ENCODE measurements at regions not wholly inside any gene's neighbourhood (a gene's known extent, or its start where the extent isn't known, plus 50 kb on each side); places are given as distances from the start of the nearest gene placed in this dataset.
"Not testable (repeated sequence)": the region's sequence is repeated elsewhere in the genome, so short reads cannot be mapped to it uniquely, and the experiment has no call there.

GRCh38 chr16:73412416-73412815, 364.5 kb upstream of the ZFHX3 start:
- H3K4me1 ChIP-seq (ENCODE audit: control insufficient read depth, insufficient read depth, low read length): no peaks in the 10 kb centered on the region
- no peaks in the 10 kb centered on the region for H3K27me3 ChIP-seq (replicated peaks; ENCODE audit: control insufficient read depth, insufficient read depth, low read length)
- H3K9ac ChIP-seq (ENCODE audit: low read length): no peak overlapping the region
- no peak for DNase-seq (ENCODE audit: low read depth)
- H3K4me3 ChIP-seq (ENCODE audit: low read length): no peak overlapping the region
- H3K36me3 ChIP-seq (ENCODE audit: control insufficient read depth, insufficient read depth, low read length, severe bottlenecking): no peaks in the 10 kb centered on the region
- H3K9me3 ChIP-seq (ENCODE audit: control insufficient read depth, low read length): no peaks in the 10 kb centered on the region

- no peak for DNase-seq (ENCODE audit: low read depth)
Measured at GRCh38 chr16:73408716-73409115, 360.8 kb upstream of the ZFHX3 start.

GRCh38 chr16:73408311-73408710, 360.4 kb upstream of the ZFHX3 start:
- no peaks in the 10 kb centered on the region for H3K9me3 ChIP-seq (ENCODE audit: control insufficient read depth, low read length)
- H3K27me3 ChIP-seq (replicated peaks; ENCODE audit: control insufficient read depth, insufficient read depth, low read length): peaks cover 3% of the 10 kb centered on the region
- no peaks in the 10 kb centered on the region for H3K4me1 ChIP-seq (ENCODE audit: control insufficient read depth, insufficient read depth, low read length)
- H3K36me3 ChIP-seq (ENCODE audit: control insufficient read depth, insufficient read depth, low read length, severe bottlenecking): no peaks in the 10 kb centered on the region
- no peak overlapping the region for H3K9ac ChIP-seq (ENCODE audit: low read length)
- no peak for DNase-seq (ENCODE audit: low read depth)
- no peak overlapping the region for H3K4me3 ChIP-seq (ENCODE audit: low read length)

More at GRCh38 chr16:73408716-73409115, 360.8 kb upstream of the ZFHX3 start:
- H3K9me3 ChIP-seq (ENCODE audit: control insufficient read depth, low read length): no peaks in the 10 kb centered on the region
- H3K36me3 ChIP-seq (ENCODE audit: control insufficient read depth, insufficient read depth, low read length, severe bottlenecking): no peaks in the 10 kb centered on the region
- no peaks in the 10 kb centered on the region for H3K4me1 ChIP-seq (ENCODE audit: control insufficient read depth, insufficient read depth, low read length)
- H3K27me3 ChIP-seq (replicated peaks; ENCODE audit: control insufficient read depth, insufficient read depth, low read length): peaks cover 3% of the 10 kb centered on the region
- no peak overlapping the region for H3K4me3 ChIP-seq (ENCODE audit: low read length)
- H3K9ac ChIP-seq (ENCODE audit: low read length): no peak overlapping the region

- H3K36me3 ChIP-seq (ENCODE audit: control insufficient read depth, insufficient read depth, low read length, severe bottlenecking): no peaks in the 10 kb centered on the region
- H3K27me3 ChIP-seq (replicated peaks; ENCODE audit: control insufficient read depth, insufficient read depth, low read length): peaks cover 7% of the 10 kb centered on the region
- no peak overlapping the region for H3K9ac ChIP-seq (ENCODE audit: low read length)
- no peaks in the 10 kb centered on the region for H3K4me1 ChIP-seq (ENCODE audit: control insufficient read depth, insufficient read depth, low read length)
- H3K9me3 ChIP-seq (ENCODE audit: control insufficient read depth, low read length): no peaks in the 10 kb centered on the region
- no peak overlapping the region for H3K4me3 ChIP-seq (ENCODE audit: low read length)
- DNase-seq (ENCODE audit: low read depth): no peak
Measured at GRCh38 chr16:73405851-73406250, 357.9 kb upstream of the ZFHX3 start.

GRCh38 chr16:73404001-73404400, 356.1 kb upstream of the ZFHX3 start:
- Histone ChIP-seq H3K9ac (ENCODE audit: low read length) (no peak overlapping the region), H3K4me1 (ENCODE audit: control insufficient read depth, insufficient read depth, low read length) (no peaks in the 10 kb centered on the region), H3K36me3 (ENCODE audit: control insufficient read depth, insufficient read depth, low read length, severe bottlenecking) (no peaks in the 10 kb centered on the region), H3K4me3 (ENCODE audit: low read length) (no peak overlapping the region), H3K27me3 (replicated peaks; ENCODE audit: control insufficient read depth, insufficient read depth, low read length) (peaks cover 7% of the 10 kb centered on the region), H3K9me3 (ENCODE audit: control insufficient read depth, low read length) (peaks cover 2% of the 10 kb centered on the region)
- DNase-seq (ENCODE audit: low read depth): no peak

GRCh38 chr16:73403291-73403690, 355.4 kb upstream of the ZFHX3 start:
- Histone ChIP-seq H3K9me3 (ENCODE audit: control insufficient read depth, low read length) (peaks cover 2% of the 10 kb centered on the region), H3K36me3 (ENCODE audit: control insufficient read depth, insufficient read depth, low read length, severe bottlenecking) (no peaks in the 10 kb centered on the region), H3K4me1 (ENCODE audit: control insufficient read depth, insufficient read depth, low read length) (no peaks in the 10 kb centered on the region), H3K4me3 (ENCODE audit: low read length) (no peak overlapping the region), H3K9ac (ENCODE audit: low read length) (no peak overlapping the region), H3K27me3 (replicated peaks; ENCODE audit: control insufficient read depth, insufficient read depth, low read length) (peaks cover 7% of the 10 kb centered on the region)
- no peak for DNase-seq (ENCODE audit: low read depth)

GRCh38 chr16:73400951-73401350, 353.0 kb upstream of the ZFHX3 start:
- Histone ChIP-seq H3K9me3 (ENCODE audit: control insufficient read depth, low read length) (peaks cover 2% of the 10 kb centered on the region), H3K4me3 (ENCODE audit: low read length) (no peak overlapping the region), H3K4me1 (ENCODE audit: control insufficient read depth, insufficient read depth, low read length) (no peaks in the 10 kb centered on the region), H3K36me3 (ENCODE audit: control insufficient read depth, insufficient read depth, low read length, severe bottlenecking) (no peaks in the 10 kb centered on the region), H3K9ac (ENCODE audit: low read length) (no peak overlapping the region), H3K27me3 (replicated peaks; ENCODE audit: control insufficient read depth, insufficient read depth, low read length) (peaks cover 7% of the 10 kb centered on the region)
- no peak for DNase-seq (ENCODE audit: low read depth)

- H3K4me1 ChIP-seq (ENCODE audit: control insufficient read depth, insufficient read depth, low read length): no peaks in the 10 kb centered on the region
- peaks cover 2% of the 10 kb centered on the region for H3K9me3 ChIP-seq (ENCODE audit: control insufficient read depth, low read length)
- peaks cover 4% of the 10 kb centered on the region for H3K27me3 ChIP-seq (replicated peaks; ENCODE audit: control insufficient read depth, insufficient read depth, low read length)
- no peak for DNase-seq (ENCODE audit: low read depth)
- no peaks in the 10 kb centered on the region for H3K36me3 ChIP-seq (ENCODE audit: control insufficient read depth, insufficient read depth, low read length, severe bottlenecking)
- H3K9ac ChIP-seq (ENCODE audit: low read length): no peak overlapping the region
- no peak overlapping the region for H3K4me3 ChIP-seq (ENCODE audit: low read length)
Measured at GRCh38 chr16:73399997-73400396, 352.1 kb upstream of the ZFHX3 start.

GRCh38 chr16:73399486-73399885, 351.6 kb upstream of the ZFHX3 start:
- peaks cover 4% of the 10 kb centered on the region for H3K27me3 ChIP-seq (replicated peaks; ENCODE audit: control insufficient read depth, insufficient read depth, low read length)
- no peak for DNase-seq (ENCODE audit: low read depth)
- H3K9ac ChIP-seq (ENCODE audit: low read length): no peak overlapping the region
- H3K4me3 ChIP-seq (ENCODE audit: low read length): no peak overlapping the region
- no peaks in the 10 kb centered on the region for H3K4me1 ChIP-seq (ENCODE audit: control insufficient read depth, insufficient read depth, low read length)
- peaks cover 2% of the 10 kb centered on the region for H3K9me3 ChIP-seq (ENCODE audit: control insufficient read depth, low read length)
- no peaks in the 10 kb centered on the region for H3K36me3 ChIP-seq (ENCODE audit: control insufficient read depth, insufficient read depth, low read length, severe bottlenecking)

- not testable (repeated sequence) for H3K9ac ChIP-seq (ENCODE audit: low read length); H3K4me3 ChIP-seq (ENCODE audit: low read length); H3K4me1 ChIP-seq (ENCODE audit: control insufficient read depth, insufficient read depth, low read length); DNase-seq (ENCODE audit: low read depth); H3K36me3 ChIP-seq (ENCODE audit: control insufficient read depth, insufficient read depth, low read length, severe bottlenecking); H3K27me3 ChIP-seq (replicated peaks; ENCODE audit: control insufficient read depth, insufficient read depth, low read length); H3K9me3 ChIP-seq (ENCODE audit: control insufficient read depth, low read length)
Measured at GRCh38 chr16:73398604-73399003, 350.7 kb upstream of the ZFHX3 start.

- DNase-seq (ENCODE audit: low read depth): no peak
- Histone ChIP-seq H3K4me1 (ENCODE audit: control insufficient read depth, insufficient read depth, low read length) (no peaks in the 10 kb centered on the region), H3K27me3 (replicated peaks; ENCODE audit: control insufficient read depth, insufficient read depth, low read length) (no peaks in the 10 kb centered on the region), H3K4me3 (ENCODE audit: low read length) (no peak overlapping the region), H3K9me3 (ENCODE audit: control insufficient read depth, low read length) (peaks cover 2% of the 10 kb centered on the region), H3K36me3 (ENCODE audit: control insufficient read depth, insufficient read depth, low read length, severe bottlenecking) (no peaks in the 10 kb centered on the region), H3K9ac (ENCODE audit: low read length) (no peak overlapping the region)
Measured at GRCh38 chr16:73396556-73396955, 348.6 kb upstream of the ZFHX3 start.

GRCh38 chr16:73390936-73391335, 343.0 kb upstream of the ZFHX3 start:
- Histone ChIP-seq H3K9me3 (ENCODE audit: control insufficient read depth, low read length) (no peaks in the 10 kb centered on the region), H3K9ac (ENCODE audit: low read length) (no peak overlapping the region)
- DNase-seq (ENCODE audit: low read depth): no peak

More at GRCh38 chr16:73390936-73391335, 343.0 kb upstream of the ZFHX3 start:
- Histone ChIP-seq H3K4me3 (ENCODE audit: low read length) (no peak overlapping the region), H3K27me3 (replicated peaks; ENCODE audit: control insufficient read depth, insufficient read depth, low read length) (no peaks in the 10 kb centered on the region), H3K4me1 (ENCODE audit: control insufficient read depth, insufficient read depth, low read length) (no peaks in the 10 kb centered on the region), H3K36me3 (ENCODE audit: control insufficient read depth, insufficient read depth, low read length, severe bottlenecking) (no peaks in the 10 kb centered on the region)

Data from adipocyte (in vitro differentiated cells).